ENCODE measurements at regions not wholly inside any gene's neighbourhood (a gene's known extent, or its start where the extent isn't known, plus 50 kb on each side); places are given as distances from the start of the nearest gene placed in this dataset.

GRCh38 chr17:5701381-5701780 lies 117.1 kb upstream of the NLRP1 start:
- no peak overlapping the region for H3K9ac ChIP-seq (ENCODE audit: low read length in 3 of 3)
- DNase-seq = no peak
- no peak for FAIRE-seq
- H3K9me3 ChIP-seq (ENCODE audit: control insufficient read depth in 2 of 3, insufficient read depth in 1 of 3, low read length in 3 of 3) = peaks cover 0 to 7% (median 2%) of the 10 kb centered on the region in 3 donors
- H3K36me3 ChIP-seq (ENCODE audit: control insufficient read depth in 2 of 3, insufficient read depth in 3 of 3, low read length in 3 of 3) = no peaks in the 10 kb centered on the region
- H3K27me3 ChIP-seq (ENCODE audit: control insufficient read depth, insufficient read depth, low read length) = no peaks in the 10 kb centered on the region
- H3K4me3 ChIP-seq (ENCODE audit: low read length in 3 of 3) = no peak overlapping the region
- TF ChIP-seq CTCF (IDR thresholded peaks at IDR 0.05; ENCODE audit: borderline replicate concordance, extremely low read depth, insufficient read depth) = no peak
- H3K4me1 ChIP-seq (ENCODE audit: control insufficient read depth in 2 of 3, insufficient read depth in 2 of 3, low read depth in 1 of 3, low read length in 3 of 3) = no peaks in the 10 kb centered on the region
- intact Hi-C loops (cut with DNase I) = no loop called here
- no peak overlapping the region for H3K27ac ChIP-seq (ENCODE audit: low read depth in 2 of 2, low read length in 2 of 2)

- Histone ChIP-seq H3K36me3 (ENCODE audit: control insufficient read depth in 2 of 3, insufficient read depth in 3 of 3, low read length in 3 of 3) (no peaks in the 10 kb centered on the region), H3K9ac (ENCODE audit: low read length in 3 of 3) (no peak overlapping the region), H3K27ac (ENCODE audit: low read depth in 2 of 2, low read length in 2 of 2) (no peak overlapping the region), H3K9me3 (ENCODE audit: control insufficient read depth in 2 of 3, insufficient read depth in 1 of 3, low read length in 3 of 3) (peaks cover 0 to 7% (median 2%) of the 10 kb centered on the region in 3 donors), H3K27me3 (ENCODE audit: control insufficient read depth, insufficient read depth, low read length) (no peaks in the 10 kb centered on the region), H3K4me3 (ENCODE audit: low read length in 3 of 3) (no peak overlapping the region), H3K4me1 (ENCODE audit: control insufficient read depth in 2 of 3, insufficient read depth in 2 of 3, low read depth in 1 of 3, low read length in 3 of 3) (no peaks in the 10 kb centered on the region)
- no peak for TF ChIP-seq CTCF (IDR thresholded peaks at IDR 0.05; ENCODE audit: borderline replicate concordance, extremely low read depth, insufficient read depth)
- intact Hi-C loops (cut with DNase I) = no loop called here
- FAIRE-seq (no peak), DNase-seq (no peak)
Observed at GRCh38 chr17:5702951-5703510, 118.7 kb upstream of the NLRP1 start.

- Histone ChIP-seq H3K4me1 (ENCODE audit: control insufficient read depth in 2 of 3, insufficient read depth in 2 of 3, low read depth in 1 of 3, low read length in 3 of 3) (no peaks in the 10 kb centered on the region), H3K9ac (ENCODE audit: low read length in 3 of 3) (no peak overlapping the region), H3K27me3 (ENCODE audit: control insufficient read depth, insufficient read depth, low read length) (no peaks in the 10 kb centered on the region), H3K4me3 (ENCODE audit: low read length in 3 of 3) (no peak overlapping the region), H3K27ac (ENCODE audit: low read depth in 2 of 2, low read length in 2 of 2) (no peak overlapping the region), H3K36me3 (ENCODE audit: control insufficient read depth in 2 of 3, insufficient read depth in 3 of 3, low read length in 3 of 3) (no peaks in the 10 kb centered on the region), H3K9me3 (ENCODE audit: control insufficient read depth in 2 of 3, insufficient read depth in 1 of 3, low read length in 3 of 3) (peaks cover 0 to 7% (median 2%) of the 10 kb centered on the region in 3 donors)
- no peak for TF ChIP-seq CTCF (IDR thresholded peaks at IDR 0.05; ENCODE audit: borderline replicate concordance, extremely low read depth, insufficient read depth)
- intact Hi-C loops (cut with DNase I) = no loop called here
- DNase-seq (no peak), FAIRE-seq (no peak)
Observed at GRCh38 chr17:5703736-5704135, 119.4 kb upstream of the NLRP1 start.

Data from kidney (tissue), 13 donors.